HUES48 (cell line): ENCODE measurements at regions not wholly inside any gene's neighbourhood (a gene's known extent, or its start where the extent isn't known, plus 50 kb on each side); places are given as distances from the start of the nearest gene placed in this dataset.
A peak's percentile ranks its signal among the peaks of the same experiment; 100 is the strongest.

ENCODE experiments used
- H3K27ac ChIP-seq: one replicate; pipeline ENCODE4 v1.7.0; 2013; ENCODE audit warnings: low read depth, low read length, inconsistent platforms
- H3K27me3 ChIP-seq: 2 replicates; pipeline ENCODE4 v1.6.1; 2013; ENCODE audit warnings: mild to moderate bottlenecking, low read length; ENCODE audit not compliant: control insufficient read depth, insufficient read depth
- H3K36me3 ChIP-seq: 2 replicates; pipeline ENCODE4 v1.6.1; 2013; ENCODE audit warnings: low read length; ENCODE audit not compliant: control insufficient read depth, insufficient read depth
- H3K4me1 ChIP-seq: 2 replicates; pipeline ENCODE4 v1.6.1; 2013; ENCODE audit warnings: mild to moderate bottlenecking, low read length; ENCODE audit not compliant: control insufficient read depth, insufficient read depth
- H3K4me3 ChIP-seq: 2 replicates; pipeline ENCODE4 v1.5.1; 2013; ENCODE audit warnings: mild to moderate bottlenecking, low read depth, low read length
- H3K9ac ChIP-seq: 2 replicates; pipeline ENCODE4 v1.6.1; 2013; ENCODE audit warnings: mild to moderate bottlenecking, low read depth, low read length, moderate library complexity
- H3K9me3 ChIP-seq: 2 replicates; pipeline ENCODE4 v1.6.1; 2013; ENCODE audit warnings: low read length; ENCODE audit not compliant: control insufficient read depth, insufficient read depth

- Histone ChIP-seq H3K4me1 (peaks cover 8% of the 10 kb centered on the region), H3K9me3 (no peaks in the 10 kb centered on the region), H3K9ac (peak overlapping the region; percentile 18; the same call in 1 of the 2 replicates), H3K4me3 (peak overlapping the region; percentile 34; the same call in 1 of the 2 replicates), H3K27ac (no peak overlapping the region), H3K36me3 (no peaks in the 10 kb centered on the region), H3K27me3 (no peaks in the 10 kb centered on the region; the same call in 1 of the 2 replicates)
Measured at GRCh38 chr7:135801045-135801693, 52.6 kb upstream of the FAM180A start.

- Histone ChIP-seq H3K9me3 (no peaks in the 10 kb centered on the region), H3K4me3 (peak overlapping the region; percentile 34; the same call in 1 of the 2 replicates), H3K36me3 (no peaks in the 10 kb centered on the region), H3K27ac (peak overlapping the region; percentile 29), H3K9ac (peak overlapping the region; percentile 18; the same call in 1 of the 2 replicates), H3K27me3 (no peaks in the 10 kb centered on the region; the same call in 1 of the 2 replicates), H3K4me1 (peaks cover 8% of the 10 kb centered on the region)
Measured at GRCh38 chr7:135800560-135800959, 51.9 kb upstream of the FAM180A start.

- Histone ChIP-seq H3K4me1 (peaks cover 8% of the 10 kb centered on the region), H3K36me3 (no peaks in the 10 kb centered on the region), H3K27me3 (no peaks in the 10 kb centered on the region; the same call in 1 of the 2 replicates), H3K9ac (no peak overlapping the region), H3K9me3 (no peaks in the 10 kb centered on the region), H3K4me3 (no peak overlapping the region), H3K27ac (no peak overlapping the region)
Measured at GRCh38 chr7:135799881-135800280, 51.3 kb upstream of the FAM180A start.
